ENCODE measurements at regions not wholly inside any gene's neighbourhood (a gene's known extent, or its start where the extent isn't known, plus 50 kb on each side); places are given as distances from the start of the nearest gene placed in this dataset.

DNA sequence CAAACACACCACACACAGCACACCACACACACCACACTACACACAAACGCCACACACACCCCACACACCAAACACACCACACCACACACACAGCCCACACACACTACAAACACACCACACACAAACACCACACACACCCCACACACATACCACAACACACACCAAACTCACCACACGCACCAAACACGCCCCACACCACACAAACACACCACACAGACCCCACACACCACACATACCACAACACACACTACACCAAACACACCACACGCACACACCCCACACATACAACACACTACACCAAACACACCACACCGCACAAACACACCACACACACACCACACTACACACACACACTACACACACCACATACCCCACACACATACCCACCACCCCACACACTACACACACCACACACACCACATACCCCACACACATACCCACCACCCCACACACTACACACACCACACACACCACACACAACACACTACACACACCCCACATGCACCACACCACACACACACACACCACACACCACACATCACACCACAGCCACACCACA, 151.2 kb downstream of the ERCC6L2 start:
- H3K27ac Mint-ChIP-seq (ENCODE audit: unreplicated experiment): peak overlapping the region; percentile 61
- H3K9me3 Mint-ChIP-seq (ENCODE audit: unreplicated experiment): no peaks in the 10 kb centered on the region
- peaks cover 9% of the 10 kb centered on the region for H3K36me3 Mint-ChIP-seq (ENCODE audit: low read depth, unreplicated experiment)
- DNase-seq (ENCODE audit: low spot score): no peak
- peaks cover 47% of the 10 kb centered on the region for H3K4me1 Mint-ChIP-seq (ENCODE audit: unreplicated experiment)
- TF ChIP-seq, protein P1, sequence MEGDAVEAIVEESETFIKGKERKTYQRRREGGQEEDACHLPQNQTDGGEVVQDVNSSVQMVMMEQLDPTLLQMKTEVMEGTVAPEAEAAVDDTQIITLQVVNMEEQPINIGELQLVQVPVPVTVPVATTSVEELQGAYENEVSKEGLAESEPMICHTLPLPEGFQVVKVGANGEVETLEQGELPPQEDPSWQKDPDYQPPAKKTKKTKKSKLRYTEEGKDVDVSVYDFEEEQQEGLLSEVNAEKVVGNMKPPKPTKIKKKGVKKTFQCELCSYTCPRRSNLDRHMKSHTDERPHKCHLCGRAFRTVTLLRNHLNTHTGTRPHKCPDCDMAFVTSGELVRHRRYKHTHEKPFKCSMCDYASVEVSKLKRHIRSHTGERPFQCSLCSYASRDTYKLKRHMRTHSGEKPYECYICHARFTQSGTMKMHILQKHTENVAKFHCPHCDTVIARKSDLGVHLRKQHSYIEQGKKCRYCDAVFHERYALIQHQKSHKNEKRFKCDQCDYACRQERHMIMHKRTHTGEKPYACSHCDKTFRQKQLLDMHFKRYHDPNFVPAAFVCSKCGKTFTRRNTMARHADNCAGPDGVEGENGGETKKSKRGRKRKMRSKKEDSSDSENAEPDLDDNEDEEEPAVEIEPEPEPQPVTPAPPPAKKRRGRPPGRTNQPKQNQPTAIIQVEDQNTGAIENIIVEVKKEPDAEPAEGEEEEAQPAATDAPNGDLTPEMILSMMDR (IDR thresholded peaks at IDR 0.05; ENCODE audit: unreplicated experiment): no peak
- peak overlapping the region; percentile 86 for H3K4me3 Mint-ChIP-seq (ENCODE audit: unreplicated experiment)
- peaks cover 15% of the 10 kb centered on the region for H3K27me3 Mint-ChIP-seq (ENCODE audit: unreplicated experiment)

DNA sequence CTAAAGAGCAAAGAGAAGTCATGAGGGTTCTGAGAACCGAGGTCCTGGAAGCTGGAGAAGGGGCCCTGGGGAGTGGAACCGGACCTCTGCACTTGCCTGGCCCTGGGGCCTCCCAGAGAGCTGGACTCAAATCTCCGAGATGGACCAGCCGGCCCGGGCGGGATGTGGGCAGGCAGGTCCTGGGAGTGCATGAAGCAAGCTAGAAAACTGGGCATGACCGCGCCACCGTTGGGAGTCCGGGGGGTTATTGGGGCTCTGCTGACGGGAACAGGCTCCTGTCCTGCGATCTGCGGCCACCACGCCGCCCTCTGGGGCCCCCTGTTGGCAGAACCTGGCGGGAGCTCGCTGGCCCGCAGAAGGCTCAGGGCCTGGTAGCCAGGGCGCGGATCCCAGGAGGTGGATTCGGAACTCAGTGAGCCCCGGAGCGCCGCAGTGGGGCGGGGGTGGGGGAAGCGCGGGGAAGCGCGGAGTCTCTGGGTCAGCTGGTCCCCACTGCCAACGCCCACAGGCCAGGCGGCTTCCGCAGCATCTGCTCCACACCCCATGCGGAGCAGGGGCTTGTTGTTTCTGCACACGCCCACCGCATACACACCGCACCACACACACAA, 150.6 kb downstream of the ERCC6L2 start:
- Mint-ChIP-seq H3K4me3 (ENCODE audit: unreplicated experiment) (peak overlapping the region; percentile 86), H3K27me3 (ENCODE audit: unreplicated experiment) (peaks cover 15% of the 10 kb centered on the region), H3K9me3 (ENCODE audit: unreplicated experiment) (no peaks in the 10 kb centered on the region), H3K27ac (ENCODE audit: unreplicated experiment) (peak overlapping the region; percentile 55), H3K4me1 (ENCODE audit: unreplicated experiment) (peaks cover 43% of the 10 kb centered on the region), H3K36me3 (ENCODE audit: low read depth, unreplicated experiment) (peaks cover 9% of the 10 kb centered on the region)
- peak; percentile 79 for DNase-seq (ENCODE audit: low spot score)
- TF ChIP-seq, protein P1 (IDR thresholded peaks at IDR 0.05; ENCODE audit: unreplicated experiment): peak; percentile 61

DNA sequence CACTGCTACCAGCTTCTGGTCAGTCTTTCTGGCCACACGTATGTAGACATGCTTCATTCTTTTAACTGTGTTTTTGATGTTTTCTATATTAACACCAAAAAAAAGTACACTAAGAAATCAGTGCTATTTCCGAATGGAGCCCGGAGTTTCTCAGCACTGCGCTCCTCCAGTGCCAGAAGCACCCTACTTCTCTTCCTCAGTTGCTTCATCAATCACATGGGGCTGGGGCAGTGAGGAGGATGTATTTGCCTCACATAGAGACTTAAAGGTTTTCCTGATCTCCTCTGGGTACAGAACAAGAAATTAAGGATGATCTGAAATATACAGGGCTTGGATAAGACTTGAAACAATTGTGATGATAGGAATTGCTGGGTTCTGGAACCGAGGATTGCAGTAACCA, 148.0 kb downstream of the ERCC6L2 start:
- Mint-ChIP-seq H3K27ac (ENCODE audit: unreplicated experiment) (no peak overlapping the region), H3K4me1 (ENCODE audit: unreplicated experiment) (peaks cover 35% of the 10 kb centered on the region), H3K4me3 (ENCODE audit: unreplicated experiment) (peak overlapping the region; percentile 43), H3K27me3 (ENCODE audit: unreplicated experiment) (peaks cover 20% of the 10 kb centered on the region), H3K36me3 (ENCODE audit: low read depth, unreplicated experiment) (peaks cover 9% of the 10 kb centered on the region), H3K9me3 (ENCODE audit: unreplicated experiment) (no peaks in the 10 kb centered on the region)
- TF ChIP-seq, protein P1 (IDR thresholded peaks at IDR 0.05; ENCODE audit: unreplicated experiment): no peak
- no peak for DNase-seq (ENCODE audit: low spot score)

DNA sequence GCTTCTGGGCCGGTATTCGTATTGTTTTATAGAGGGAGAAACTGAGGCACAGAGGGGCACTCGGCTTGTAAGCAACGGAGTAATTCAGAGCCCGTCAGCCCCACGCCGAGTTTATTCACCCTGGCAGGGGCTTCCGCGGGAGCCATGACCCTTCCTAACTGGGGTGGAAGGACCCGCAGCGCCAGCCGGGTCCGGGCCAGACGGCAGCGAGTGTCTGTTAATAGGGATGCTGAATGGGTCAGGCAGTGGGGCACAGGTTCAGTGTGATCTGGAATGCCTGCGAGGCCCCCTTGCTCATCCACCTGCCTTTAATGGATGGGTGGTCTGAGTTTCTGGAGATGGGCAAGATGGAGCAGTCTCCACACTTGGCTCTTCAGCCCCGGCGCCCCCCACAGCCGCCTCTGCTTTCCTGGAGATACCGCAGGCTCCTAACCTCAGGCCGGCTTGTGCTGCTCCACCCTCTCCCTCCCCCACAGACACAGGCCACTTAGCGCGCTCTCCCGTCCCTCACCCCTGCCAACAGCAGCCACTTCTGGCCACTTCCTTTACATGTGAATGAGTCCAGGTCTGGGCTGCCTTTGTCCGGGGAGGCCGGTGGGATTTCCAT, 147.1 kb downstream of the ERCC6L2 start:
- DNase-seq (ENCODE audit: low spot score): peak; percentile 30
- Mint-ChIP-seq H3K27ac (ENCODE audit: unreplicated experiment) (no peak overlapping the region), H3K36me3 (ENCODE audit: low read depth, unreplicated experiment) (peaks cover 9% of the 10 kb centered on the region), H3K4me3 (ENCODE audit: unreplicated experiment) (peak overlapping the region; percentile 87), H3K27me3 (ENCODE audit: unreplicated experiment) (peaks cover 18% of the 10 kb centered on the region), H3K9me3 (ENCODE audit: unreplicated experiment) (no peaks in the 10 kb centered on the region), H3K4me1 (ENCODE audit: unreplicated experiment) (peaks cover 26% of the 10 kb centered on the region)
- TF ChIP-seq, protein P1 (IDR thresholded peaks at IDR 0.05; ENCODE audit: unreplicated experiment): no peak

Measured in endothelial cell (in vitro differentiated cells).